HG02885 (cell line): ENCODE measurements at regions not wholly inside any gene's neighbourhood (a gene's known extent, or its start where the extent isn't known, plus 50 kb on each side); places are given as distances from the start of the nearest gene placed in this dataset.
A peak's percentile ranks its signal among the peaks of the same experiment; 100 is the strongest.

Source experiments
- ATAC-seq: cut with Tn5 transposase; IDR thresholded peaks from one replicate; pipeline ENCODE4 v1.9.1; 2021; ENCODE audit warnings: mild to moderate bottlenecking; ENCODE audit not compliant: unreplicated experiment, poor library complexity

DNA sequence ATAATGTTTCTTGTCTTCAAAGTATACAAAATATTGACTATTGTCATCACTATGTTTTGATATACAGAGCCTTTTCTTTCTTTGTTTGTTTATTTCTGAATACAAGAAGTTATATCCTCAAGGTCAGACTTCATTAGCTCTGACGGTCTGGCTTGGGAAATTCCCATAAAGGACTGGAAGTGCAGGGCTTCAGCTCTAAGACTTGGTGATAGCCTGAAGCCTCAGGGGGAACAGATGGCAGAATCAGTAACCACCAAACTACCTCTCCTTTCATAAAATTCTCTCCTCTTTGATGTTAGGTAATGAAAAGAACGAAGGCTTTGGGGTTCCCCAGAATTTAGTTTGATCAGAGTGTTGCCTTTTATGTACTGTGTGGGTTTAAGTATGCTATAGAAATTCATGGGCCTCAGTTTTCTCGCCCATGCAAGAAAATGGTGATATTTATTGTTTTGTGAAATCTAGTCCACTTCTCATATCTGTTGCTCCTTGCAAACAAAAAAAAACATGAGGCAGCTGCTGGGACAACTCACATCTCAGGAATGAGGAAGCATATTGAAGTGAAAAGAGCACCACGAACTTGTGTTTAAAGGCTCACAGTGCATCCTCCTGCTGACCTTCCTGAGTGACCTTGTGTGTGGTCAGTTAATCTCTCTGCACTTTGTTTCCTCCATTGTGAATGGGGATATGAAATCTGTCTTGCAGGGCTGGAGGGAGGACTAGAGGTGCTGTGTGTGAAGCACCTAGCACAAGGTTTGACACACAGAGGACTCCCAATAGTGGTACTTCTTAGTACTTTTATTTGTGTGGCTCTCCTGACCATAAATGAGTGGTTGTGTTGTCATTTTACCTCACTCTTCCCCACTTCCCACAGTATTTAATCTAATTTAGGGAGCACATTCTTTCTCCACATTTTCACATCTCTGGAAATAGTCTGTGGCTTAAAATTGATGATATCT lies 569.8 kb upstream of the IL12A start:
- ATAC-seq: no peak

DNA sequence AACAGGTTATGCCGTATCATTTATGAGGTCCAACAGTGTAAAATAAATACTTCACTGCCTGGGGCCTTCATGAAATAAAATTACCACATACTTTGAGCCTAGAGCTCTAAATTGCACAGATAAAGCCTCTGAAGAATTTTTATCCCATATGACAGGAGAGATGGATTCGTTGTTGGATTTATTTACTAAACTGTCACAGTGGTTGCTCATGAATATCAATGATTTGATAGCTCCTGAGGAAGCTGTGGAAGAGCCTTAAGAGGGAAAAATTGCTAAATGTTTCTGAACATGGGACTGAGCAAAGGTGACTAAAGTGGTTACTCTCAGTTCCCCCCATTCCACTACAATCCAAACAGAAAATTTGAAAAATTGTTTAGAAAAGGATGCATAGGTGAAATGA lies 558.9 kb upstream of the IL12A start:
- ATAC-seq: no peak

- no peak for ATAC-seq
These were observed 555.8 kb upstream of the IL12A start for GRCh38 chr3:159432682-159433340.

DNA sequence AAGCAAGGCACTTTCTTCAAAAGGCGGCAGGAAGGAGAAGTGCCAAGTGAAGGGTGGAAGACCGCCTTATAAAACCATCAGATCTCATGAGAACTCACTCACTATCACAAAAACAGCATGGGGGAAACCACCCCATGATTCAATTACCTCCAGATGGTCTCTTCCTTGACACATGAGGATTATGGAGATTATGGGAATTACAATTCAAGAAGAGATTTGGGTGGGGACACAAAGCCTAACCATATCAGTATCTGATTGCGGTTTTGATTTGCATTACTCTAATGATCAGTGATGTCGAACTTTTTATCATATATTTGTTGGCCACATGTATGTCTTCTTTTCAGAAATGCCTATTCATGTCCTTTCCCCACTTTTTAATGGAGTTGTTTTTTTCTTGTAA lies 549.3 kb upstream of the IL12A start:
- no peak for ATAC-seq

GRCh38 chr3:159441279-159441678 lies 547.4 kb upstream of the IL12A start:
- ATAC-seq: no peak

DNA sequence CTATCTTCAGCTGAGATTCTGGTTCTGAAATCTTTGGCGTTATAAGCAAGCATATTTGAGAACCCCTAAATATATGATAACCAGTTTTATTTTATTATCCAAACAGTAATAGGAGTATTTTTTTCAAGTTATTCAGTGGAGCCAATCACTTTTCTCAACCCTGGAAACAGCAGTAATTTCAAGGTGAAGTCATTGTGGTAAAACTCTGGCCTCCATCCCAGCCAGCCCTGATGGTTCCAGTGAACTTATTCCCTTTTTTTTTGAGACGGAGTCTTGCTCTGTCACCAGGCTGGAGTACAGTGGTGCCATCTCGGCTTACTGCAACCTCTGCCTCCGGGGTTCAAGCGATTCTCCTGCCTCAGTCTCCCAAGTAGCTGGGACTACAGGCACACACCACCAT lies 545.4 kb upstream of the IL12A start:
- ATAC-seq: no peak

DNA sequence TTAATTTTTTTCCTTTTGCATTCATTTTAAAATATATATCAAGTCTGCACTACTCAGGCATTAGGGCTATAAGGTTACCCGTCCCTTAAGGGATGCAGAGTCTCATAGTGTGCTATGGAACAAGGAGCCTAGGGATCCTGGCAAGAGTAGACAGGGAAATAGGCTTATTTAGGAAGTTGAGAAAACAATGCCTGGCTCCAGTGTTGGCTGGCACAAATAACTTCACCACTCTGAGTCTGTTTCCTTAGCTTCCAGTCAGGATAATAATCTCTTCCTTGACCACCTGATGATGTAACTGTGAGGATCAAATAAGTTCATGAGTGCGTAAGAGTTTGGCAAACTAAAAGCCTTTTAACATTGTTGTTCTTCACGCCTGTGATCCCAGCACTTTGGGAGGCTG lies 540.8 kb upstream of the IL12A start:
- ATAC-seq: no peak

- ATAC-seq: no peak
These were observed 539.7 kb upstream of the IL12A start for GRCh38 chr3:159448902-159449301.

GRCh38 chr3:159451067-159451466 lies 537.6 kb upstream of the IL12A start:
- ATAC-seq: no peak

GRCh38 chr3:159451482-159451881 lies 537.2 kb upstream of the IL12A start:
- ATAC-seq: no peak

DNA sequence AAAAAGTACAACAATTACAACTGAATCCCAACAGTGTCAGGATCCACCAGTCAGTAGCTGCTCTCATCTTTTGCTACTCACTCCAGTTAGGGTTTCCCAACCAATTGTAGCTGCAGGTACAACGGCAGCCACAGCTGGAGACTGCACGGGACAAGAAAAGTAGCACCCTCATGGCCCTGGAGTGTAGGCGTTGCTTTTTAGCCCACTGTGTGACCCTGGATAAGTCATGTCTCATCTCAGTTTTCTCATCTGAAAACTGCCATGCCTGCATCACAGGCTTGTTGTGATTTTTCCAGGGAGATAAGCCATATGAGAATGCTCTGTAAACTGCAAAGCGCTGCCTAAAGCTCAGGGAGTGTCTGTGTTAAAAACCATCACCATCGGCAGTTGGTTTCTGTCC lies 535.6 kb upstream of the IL12A start:
- ATAC-seq: no peak

GRCh38 chr3:159453945-159454344 lies 534.7 kb upstream of the IL12A start:
- ATAC-seq: no peak

GRCh38 chr3:159455741-159456181 lies 532.9 kb upstream of the IL12A start:
- ATAC-seq: no peak

- no peak for ATAC-seq
These were observed 530.6 kb upstream of the IL12A start for GRCh38 chr3:159458010-159458409.

DNA sequence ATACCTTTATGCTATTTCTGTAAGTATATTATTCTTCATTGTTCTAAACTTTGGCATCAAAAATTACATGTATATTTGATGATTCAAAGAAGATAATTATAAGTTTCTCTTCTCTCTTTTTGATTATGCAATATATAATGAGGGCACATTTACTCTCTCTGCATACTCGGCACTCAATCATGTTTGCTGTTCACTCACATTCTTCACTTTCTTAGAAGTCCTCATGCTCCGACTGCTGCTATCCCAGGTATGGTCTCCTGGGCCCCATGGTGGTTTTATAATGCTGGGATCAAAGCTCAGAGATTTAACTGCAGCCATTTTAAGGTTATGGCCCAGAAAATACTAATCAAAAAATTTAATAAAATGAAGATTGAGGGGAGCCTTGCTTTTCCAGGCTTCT lies 529.7 kb upstream of the IL12A start:
- no peak for ATAC-seq

- no peak for ATAC-seq
These were observed 516.0 kb upstream of the IL12A start for GRCh38 chr3:159472611-159473010.

GRCh38 chr3:159473206-159473605 lies 515.4 kb upstream of the IL12A start:
- no peak for ATAC-seq

DNA sequence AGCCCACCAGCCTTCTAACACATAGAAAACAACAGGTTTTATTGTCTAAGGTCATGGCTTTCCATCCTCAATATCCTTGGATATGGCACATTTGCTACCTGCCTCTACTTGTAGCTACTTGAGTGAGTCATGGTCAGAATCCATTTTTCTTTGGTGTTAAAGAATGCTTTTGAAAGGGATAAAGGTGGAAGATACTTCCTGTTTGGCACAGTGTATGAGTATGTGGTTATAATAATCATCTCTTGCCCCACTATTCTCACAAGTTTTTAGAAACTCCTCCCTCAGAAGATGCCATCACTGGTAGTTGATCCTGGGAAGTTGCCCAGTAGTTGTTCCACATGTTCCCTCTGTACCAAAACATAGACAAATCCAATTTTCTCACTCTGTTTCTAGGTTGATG lies 508.6 kb upstream of the IL12A start:
- ATAC-seq: no peak

GRCh38 chr3:159482241-159482993 lies 506.2 kb upstream of the IL12A start:
- ATAC-seq: no peak

GRCh38 chr3:159482994-159483367 lies 505.7 kb upstream of the IL12A start:
- no peak for ATAC-seq

DNA sequence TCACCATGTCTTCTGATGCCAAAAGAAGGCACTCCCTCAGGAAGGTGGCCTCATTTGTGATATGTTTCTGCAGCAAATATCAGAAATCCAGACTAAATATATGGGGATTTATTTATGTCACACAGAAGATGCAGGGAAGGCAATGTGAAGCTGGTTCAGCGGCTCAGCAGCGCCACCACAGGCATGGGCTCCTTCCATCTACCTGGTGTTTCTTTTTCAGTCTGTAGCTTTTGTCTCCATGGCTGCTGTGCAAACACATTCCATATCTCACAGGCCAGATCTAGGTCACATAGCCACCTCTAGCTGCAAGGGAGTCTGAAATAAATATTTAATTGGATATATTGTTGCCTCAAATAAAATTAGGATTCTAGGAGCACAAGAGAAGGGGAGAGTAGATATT lies 502.1 kb upstream of the IL12A start:
- peak; percentile 52 for ATAC-seq
